ENCODE measurements at regions not wholly inside any gene's neighbourhood (a gene's known extent, or its start where the extent isn't known, plus 50 kb on each side); places are given as distances from the start of the nearest gene placed in this dataset.

DNA sequence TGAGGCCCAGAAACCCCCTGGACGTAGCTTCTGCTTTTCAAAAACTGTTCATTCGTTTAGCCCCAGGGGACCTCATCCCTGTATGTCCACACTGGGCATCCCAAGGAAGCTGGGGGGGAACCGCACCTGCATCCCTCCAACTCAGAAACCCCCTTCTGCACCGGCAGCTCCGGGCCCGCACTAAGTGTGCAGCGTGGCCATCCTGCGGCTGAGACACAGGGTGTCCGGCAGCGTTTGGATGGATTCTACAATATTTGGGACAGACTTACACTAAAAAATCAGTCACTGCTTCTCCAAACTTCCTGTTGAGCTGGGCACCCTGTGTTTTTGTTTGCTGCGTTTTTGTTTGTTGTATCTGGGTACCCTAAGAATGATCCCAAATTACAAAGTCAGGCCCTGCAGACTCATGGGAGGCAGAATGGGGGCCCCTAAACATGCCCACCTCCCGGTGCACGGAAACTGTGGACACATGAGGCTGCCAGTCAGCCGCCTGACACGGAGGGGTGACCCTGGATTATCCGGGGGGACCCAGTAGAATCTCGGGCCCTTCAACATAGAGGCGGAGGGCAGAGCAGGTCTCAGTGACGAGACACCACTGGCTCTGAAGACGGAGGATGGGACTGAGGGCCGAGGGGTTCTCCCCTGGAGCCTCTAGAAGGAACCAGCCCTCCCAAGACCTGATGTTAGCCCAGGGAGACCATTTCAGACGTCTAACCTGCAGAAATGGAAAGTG, 88.2 kb upstream of the BHLHE23 start:
- peaks cover 0 to 4% (median 2%) of the 10 kb centered on the region in 3 donors for H3K27me3 ChIP-seq (ENCODE audit: control insufficient read depth in 3 of 3, insufficient read depth in 3 of 3, low read length in 3 of 3)
- no peak for FAIRE-seq
- no peaks in the 10 kb centered on the region for H3K4me1 ChIP-seq (ENCODE audit: control insufficient read depth in 3 of 3, insufficient read depth in 2 of 3, low read depth in 1 of 3, low read length in 2 of 3)
- H3K27ac ChIP-seq (ENCODE audit: low read depth in 1 of 3, low read length in 2 of 3), result no peak overlapping the region
- H3K9me3 ChIP-seq (ENCODE audit: control insufficient read depth in 2 of 2, insufficient read depth in 1 of 2, low read depth in 1 of 2, low read length in 1 of 2), result no peaks in the 10 kb centered on the region
- H3K4me3 ChIP-seq (ENCODE audit: low read depth in 1 of 3, low read length in 3 of 3), result no peak overlapping the region
- DNase-seq, result no peak
- 73 to 79% (median 77%) methylated on average over 22 of the region's 22 CpGs for WGBS, 3 donors
- no peaks in the 10 kb centered on the region for H3K36me3 ChIP-seq (ENCODE audit: control insufficient read depth in 3 of 3, insufficient read depth in 2 of 3, low read depth in 1 of 3, low read length in 3 of 3)

- H3K4me3 ChIP-seq (ENCODE audit: low read depth in 1 of 3, low read length in 3 of 3), result no peak overlapping the region
- 60 to 69% (median 62%) methylated on average over 21 to 37 of the region's 37 CpGs for WGBS, 3 donors
- DNase-seq (no peak), FAIRE-seq (no peak)
- H3K27me3 ChIP-seq (ENCODE audit: control insufficient read depth in 3 of 3, insufficient read depth in 3 of 3, low read length in 3 of 3), result peaks cover 0 to 4% (median 2%) of the 10 kb centered on the region in 3 donors
- H3K4me1 ChIP-seq (ENCODE audit: control insufficient read depth in 3 of 3, insufficient read depth in 2 of 3, low read depth in 1 of 3, low read length in 2 of 3), result no peaks in the 10 kb centered on the region
- H3K36me3 ChIP-seq (ENCODE audit: control insufficient read depth in 3 of 3, insufficient read depth in 2 of 3, low read depth in 1 of 3, low read length in 3 of 3), result no peaks in the 10 kb centered on the region
- H3K27ac ChIP-seq (ENCODE audit: low read depth in 1 of 3, low read length in 2 of 3), result no peak overlapping the region
- H3K9me3 ChIP-seq (ENCODE audit: control insufficient read depth in 2 of 2, insufficient read depth in 1 of 2, low read depth in 1 of 2, low read length in 1 of 2), result no peaks in the 10 kb centered on the region
These were observed 87.4 kb upstream of the BHLHE23 start for GRCh38 chr20:63093966-63094766.

- DNase-seq (no peak), FAIRE-seq (no peak)
- H3K36me3 ChIP-seq (ENCODE audit: control insufficient read depth in 3 of 3, insufficient read depth in 2 of 3, low read depth in 1 of 3, low read length in 3 of 3), result no peaks in the 10 kb centered on the region
- no peak overlapping the region for H3K4me3 ChIP-seq (ENCODE audit: low read depth in 1 of 3, low read length in 3 of 3)
- no peaks in the 10 kb centered on the region for H3K9me3 ChIP-seq (ENCODE audit: control insufficient read depth in 2 of 2, insufficient read depth in 1 of 2, low read depth in 1 of 2, low read length in 1 of 2)
- no peak overlapping the region for H3K27ac ChIP-seq (ENCODE audit: low read depth in 1 of 3, low read length in 2 of 3)
- H3K27me3 ChIP-seq (ENCODE audit: control insufficient read depth in 3 of 3, insufficient read depth in 3 of 3, low read length in 3 of 3), result peaks cover 0 to 7% (median 2%) of the 10 kb centered on the region in 3 donors
- H3K4me1 ChIP-seq (ENCODE audit: control insufficient read depth in 3 of 3, insufficient read depth in 2 of 3, low read depth in 1 of 3, low read length in 2 of 3), result no peaks in the 10 kb centered on the region
- WGBS, 3 donors, result 65 to 75% (median 70%) methylated on average over 25 of the region's 25 CpGs
These were observed 86.0 kb upstream of the BHLHE23 start for GRCh38 chr20:63092660-63093215.

GRCh38 chr20:63091901-63092659, 85.3 kb upstream of the BHLHE23 start:
- no peaks in the 10 kb centered on the region for H3K4me1 ChIP-seq (ENCODE audit: control insufficient read depth in 3 of 3, insufficient read depth in 2 of 3, low read depth in 1 of 3, low read length in 2 of 3)
- H3K4me3 ChIP-seq (ENCODE audit: low read depth in 1 of 3, low read length in 3 of 3), result no peak overlapping the region
- DNase-seq, result no peak
- no peak overlapping the region for H3K27ac ChIP-seq (ENCODE audit: low read depth in 1 of 3, low read length in 2 of 3)
- no peak for FAIRE-seq
- WGBS, 3 donors, result 79% methylated on average over 28 to 31 of the region's 31 CpGs
- peaks cover 0 to 7% (median 2%) of the 10 kb centered on the region in 3 donors for H3K27me3 ChIP-seq (ENCODE audit: control insufficient read depth in 3 of 3, insufficient read depth in 3 of 3, low read length in 3 of 3)
- no peaks in the 10 kb centered on the region for H3K36me3 ChIP-seq (ENCODE audit: control insufficient read depth in 3 of 3, insufficient read depth in 2 of 3, low read depth in 1 of 3, low read length in 3 of 3)
- H3K9me3 ChIP-seq (ENCODE audit: control insufficient read depth in 2 of 2, insufficient read depth in 1 of 2, low read depth in 1 of 2, low read length in 1 of 2), result no peaks in the 10 kb centered on the region

GRCh38 chr20:63090682-63091571, 84.2 kb upstream of the BHLHE23 start:
- H3K9me3 ChIP-seq (ENCODE audit: control insufficient read depth in 2 of 2, insufficient read depth in 1 of 2, low read depth in 1 of 2, low read length in 1 of 2), result no peaks in the 10 kb centered on the region
- no peaks in the 10 kb centered on the region for H3K36me3 ChIP-seq (ENCODE audit: control insufficient read depth in 3 of 3, insufficient read depth in 2 of 3, low read depth in 1 of 3, low read length in 3 of 3)
- H3K4me1 ChIP-seq (ENCODE audit: control insufficient read depth in 3 of 3, insufficient read depth in 2 of 3, low read depth in 1 of 3, low read length in 2 of 3), result no peaks in the 10 kb centered on the region
- peaks cover 0 to 7% (median 2%) of the 10 kb centered on the region in 3 donors for H3K27me3 ChIP-seq (ENCODE audit: control insufficient read depth in 3 of 3, insufficient read depth in 3 of 3, low read length in 3 of 3)
- no peak for DNase-seq
- no peak overlapping the region for H3K4me3 ChIP-seq (ENCODE audit: low read depth in 1 of 3, low read length in 3 of 3)
- no peak overlapping the region for H3K27ac ChIP-seq (ENCODE audit: low read depth in 1 of 3, low read length in 2 of 3)
- 59 to 70% (median 61%) methylated on average over 28 to 30 of the region's 30 CpGs for WGBS, 3 donors
- no peak for FAIRE-seq

DNA sequence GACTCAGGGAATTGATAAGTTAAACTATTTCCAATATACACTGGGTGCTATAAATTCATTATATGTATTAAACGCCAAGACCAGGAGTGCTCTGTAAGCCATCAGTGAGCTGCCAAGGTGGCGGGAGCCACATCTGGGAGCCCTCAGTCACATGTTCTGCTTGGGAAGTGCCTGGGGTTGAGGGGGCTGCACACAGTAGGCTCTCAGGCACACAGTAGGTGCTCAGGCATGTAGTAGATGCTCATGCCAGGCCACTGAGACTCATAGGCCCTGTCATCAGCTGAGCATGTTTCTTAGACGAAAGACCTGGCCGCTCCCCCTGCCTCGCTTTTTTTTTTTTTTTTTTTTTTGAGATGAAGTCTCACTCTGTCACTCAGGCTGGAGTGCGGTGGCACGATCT, 83.3 kb upstream of the BHLHE23 start:
- Histone ChIP-seq H3K27me3 (ENCODE audit: control insufficient read depth in 3 of 3, insufficient read depth in 3 of 3, low read length in 3 of 3) (peaks cover 0 to 7% (median 2%) of the 10 kb centered on the region in 3 donors), H3K27ac (ENCODE audit: low read depth in 1 of 3, low read length in 2 of 3) (no peak overlapping the region), H3K36me3 (ENCODE audit: control insufficient read depth in 3 of 3, insufficient read depth in 2 of 3, low read depth in 1 of 3, low read length in 3 of 3) (no peaks in the 10 kb centered on the region), H3K9me3 (ENCODE audit: control insufficient read depth in 2 of 2, insufficient read depth in 1 of 2, low read depth in 1 of 2, low read length in 1 of 2) (no peaks in the 10 kb centered on the region), H3K4me1 (ENCODE audit: control insufficient read depth in 3 of 3, insufficient read depth in 2 of 3, low read depth in 1 of 3, low read length in 2 of 3) (no peaks in the 10 kb centered on the region), H3K4me3 (ENCODE audit: low read depth in 1 of 3, low read length in 3 of 3) (no peak overlapping the region)
- DNase-seq (no peak), FAIRE-seq (no peak)
- 74 to 83% (median 78%) methylated on average over 6 to 7 of the region's 7 CpGs for WGBS, 3 donors

GRCh38 chr20:63089051-63089907, 82.5 kb upstream of the BHLHE23 start:
- Histone ChIP-seq H3K36me3 (ENCODE audit: control insufficient read depth in 3 of 3, insufficient read depth in 2 of 3, low read depth in 1 of 3, low read length in 3 of 3) (no peaks in the 10 kb centered on the region), H3K4me3 (ENCODE audit: low read depth in 1 of 3, low read length in 3 of 3) (no peak overlapping the region), H3K27me3 (ENCODE audit: control insufficient read depth in 3 of 3, insufficient read depth in 3 of 3, low read length in 3 of 3) (peaks cover 0 to 4% (median 2%) of the 10 kb centered on the region in 3 donors), H3K9me3 (ENCODE audit: control insufficient read depth in 2 of 2, insufficient read depth in 1 of 2, low read depth in 1 of 2, low read length in 1 of 2) (no peaks in the 10 kb centered on the region), H3K27ac (ENCODE audit: low read depth in 1 of 3, low read length in 2 of 3) (no peak overlapping the region), H3K4me1 (ENCODE audit: control insufficient read depth in 3 of 3, insufficient read depth in 2 of 3, low read depth in 1 of 3, low read length in 2 of 3) (no peaks in the 10 kb centered on the region)
- 75 to 82% (median 79%) methylated on average over 37 of the region's 37 CpGs for WGBS, 3 donors
- DNase-seq, result no peak
- no peak for FAIRE-seq
